HepG2 (cell line): ENCODE measurements at regions not wholly inside any gene's neighbourhood (a gene's known extent, or its start where the extent isn't known, plus 50 kb on each side); places are given as distances from the start of the nearest gene placed in this dataset.
"Not testable (repeated sequence)": the region's sequence is repeated elsewhere in the genome, so short reads cannot be mapped to it uniquely, and the experiment has no call there.

Experiments used
- ZBTB42 ChIP-seq: sonication (generic); formaldehyde crosslinking; IDR thresholded peaks from 2 replicates; pipeline ENCODE4 v1.5.0; 2020; ENCODE audit warnings: mild to moderate bottlenecking, missing genetic modification reagents
- ZNF121 ChIP-seq: sonication (generic); formaldehyde crosslinking; IDR thresholded peaks from 2 replicates; pipeline ENCODE4 v1.5.0; 2020; ENCODE audit warnings: mild to moderate bottlenecking, missing genetic modification reagents
- ZNF564 ChIP-seq: sonication (generic); formaldehyde crosslinking; IDR thresholded peaks from 2 replicates; pipeline ENCODE4 v1.8.1; 2023; ENCODE audit warnings: mild to moderate bottlenecking, missing genetic modification reagents

- TF ChIP-seq ZBTB42, ZNF121, ZNF564 (CRISPR knock-in tag): not testable (repeated sequence)
These were observed 60.5 kb upstream of the TCL1B start for GRCh38 chr14:95625710-95626109.
